NCI-H526 treated with DMSO at 0.1 percent for 48 hours (cell line): ENCODE measurements at regions not wholly inside any gene's neighbourhood (a gene's known extent, or its start where the extent isn't known, plus 50 kb on each side); places are given as distances from the start of the nearest gene placed in this dataset.
"Not testable (repeated sequence)": the region's sequence is repeated elsewhere in the genome, so short reads cannot be mapped to it uniquely, and the experiment has no call there.

Source experiments
- DNase-seq: peaks from one replicate; lab custom pipeline; 2025; lab: John Stamatoyannopoulos, UW

- DNase-seq = no peak
Observed at GRCh38 chr4:60897415-60897814, 302.7 kb upstream of the ADGRL3 start.

GRCh38 chr4:60905162-60905561 is 295.0 kb upstream of the ADGRL3 start:
- no peak for DNase-seq

GRCh38 chr4:60911127-60911526 is 289.0 kb upstream of the ADGRL3 start:
- DNase-seq = no peak

- no peak for DNase-seq
Observed at GRCh38 chr4:60913002-60913401, 287.1 kb upstream of the ADGRL3 start.

GRCh38 chr4:60913671-60914070 is 286.5 kb upstream of the ADGRL3 start:
- no peak for DNase-seq

GRCh38 chr4:60921735-60922134 is 278.4 kb upstream of the ADGRL3 start:
- DNase-seq = not testable (repeated sequence)

GRCh38 chr4:60923075-60923474 is 277.1 kb upstream of the ADGRL3 start:
- no peak for DNase-seq

GRCh38 chr4:60926624-60927023 is 273.5 kb upstream of the ADGRL3 start:
- DNase-seq = no peak

- no peak for DNase-seq
Observed at GRCh38 chr4:60930866-60931265, 269.3 kb upstream of the ADGRL3 start.

GRCh38 chr4:60934566-60935295 is 265.4 kb upstream of the ADGRL3 start:
- DNase-seq = peak; percentile 1

- DNase-seq = no peak
Observed at GRCh38 chr4:60938181-60938580, 261.9 kb upstream of the ADGRL3 start.

- DNase-seq = no peak
Observed at GRCh38 chr4:60938621-60939020, 261.5 kb upstream of the ADGRL3 start.

GRCh38 chr4:60944060-60944459 is 256.1 kb upstream of the ADGRL3 start:
- DNase-seq = no peak

- DNase-seq = no peak
Observed at GRCh38 chr4:60945641-60946040, 254.5 kb upstream of the ADGRL3 start.

- DNase-seq = no peak
Observed at GRCh38 chr4:60948008-60948407, 252.1 kb upstream of the ADGRL3 start.

- DNase-seq = no peak
Observed at GRCh38 chr4:60952921-60953320, 247.2 kb upstream of the ADGRL3 start.

GRCh38 chr4:60953826-60954225 is 246.3 kb upstream of the ADGRL3 start:
- DNase-seq = no peak

GRCh38 chr4:60962286-60962685 is 237.8 kb upstream of the ADGRL3 start:
- no peak for DNase-seq

- DNase-seq = no peak
Observed at GRCh38 chr4:60981534-60981933, 218.6 kb upstream of the ADGRL3 start.

GRCh38 chr4:60989141-60989540 is 211.0 kb upstream of the ADGRL3 start:
- no peak for DNase-seq

- no peak for DNase-seq
Observed at GRCh38 chr4:60992037-60992436, 208.1 kb upstream of the ADGRL3 start.

GRCh38 chr4:61003301-61003700 is 196.8 kb upstream of the ADGRL3 start:
- DNase-seq = no peak

- DNase-seq = no peak
Observed at GRCh38 chr4:61004651-61005170, 195.4 kb upstream of the ADGRL3 start.

- no peak for DNase-seq
Observed at GRCh38 chr4:61011051-61011450, 189.1 kb upstream of the ADGRL3 start.
